CD4-positive, alpha-beta T cell (primary cell): ENCODE measurements at regions not wholly inside any gene's neighbourhood (a gene's known extent, or its start where the extent isn't known, plus 50 kb on each side); places are given as distances from the start of the nearest gene placed in this dataset.

Experiments
- ATAC-seq: fragments of 200-7000 bp; cut with Tn5 transposase; one replicate; pipeline ENCODE4 v1.10.0; 2022; ENCODE audit warnings: mild to moderate bottlenecking; ENCODE audit not compliant: poor library complexity
- CTCF ChIA-PET: fragments of 350-600 bp; sonication (Branson Sonifier 250); formaldehyde crosslinking; loops from one replicate; lab custom pipeline; 2021; ENCODE audit warnings: antibody characterized with exemption, inconsistent platforms; lab: Charles Lee
- POLR2A ChIA-PET: fragments of 350-600 bp; sonication (Branson Sonifier 250); formaldehyde crosslinking; loops from one replicate; lab custom pipeline; 2021; ENCODE audit warnings: antibody characterized with exemption, inconsistent platforms; lab: Charles Lee
- DNase-seq, 14 experiments: peaks; one replicate each; pipeline ENCODE4 v3.0.0-alpha.2; 2013 to 2020; ENCODE audit warnings: mixed read lengths in 2 of 14
- H3K27ac ChIP-seq, 2 donors: one replicate each; pipeline versions ENCODE4 v1.5.1 to v1.7.0; 2013; ENCODE audit warnings: low read length in 2 of 2, low read depth in 1 of 2, mild to moderate bottlenecking in 1 of 2
- H3K27me3 ChIP-seq, 2 experiments: 1 replicate in 1 of 2; 2 replicates in 1 of 2; pipeline versions ENCODE4 v1.6.1 to v1.7.0; 2013; ENCODE audit warnings: low read length in 2 of 2, control low read depth in 1 of 2, mild to moderate bottlenecking in 1 of 2, moderate library complexity in 1 of 2; ENCODE audit not compliant: insufficient read depth in 2 of 2, control insufficient read depth in 1 of 2
- H3K36me3 ChIP-seq: one replicate; pipeline ENCODE4 v1.6.1; 2013; ENCODE audit warnings: low read length, control low read depth; ENCODE audit not compliant: insufficient read depth
- H3K4me1 ChIP-seq: one replicate; pipeline ENCODE4 v1.6.1; 2013; ENCODE audit warnings: low read length, control low read depth; ENCODE audit not compliant: insufficient read depth
- H3K4me3 ChIP-seq: one replicate; pipeline ENCODE4 v1.5.1; 2013; ENCODE audit warnings: mild to moderate bottlenecking, low read length, moderate library complexity
- H3K9me3 ChIP-seq, 2 experiments: 1 replicate in 1 of 2; 2 replicates in 1 of 2; pipeline versions ENCODE4 v1.6.1 to v1.7.0; 2013; ENCODE audit warnings: low read length in 2 of 2, mild to moderate bottlenecking in 2 of 2, control low read depth in 1 of 2, moderate library complexity in 1 of 2; ENCODE audit not compliant: control insufficient read depth in 1 of 2, insufficient read depth in 1 of 2
- H3K27ac Mint-ChIP-seq: one replicate; pipeline ENCODE4 v1.8.0; 2020; ENCODE audit warnings: mixed read lengths
- H3K27me3 Mint-ChIP-seq: one replicate; pipeline ENCODE4 v1.8.0; 2021; ENCODE audit warnings: mixed read lengths
- H3K36me3 Mint-ChIP-seq: one replicate; pipeline ENCODE4 v1.8.0; 2021; ENCODE audit warnings: low read depth, mixed read lengths
- H3K4me1 Mint-ChIP-seq: one replicate; pipeline ENCODE4 v1.8.0; 2021; ENCODE audit warnings: low read depth, mixed read lengths
- H3K4me3 Mint-ChIP-seq: one replicate; pipeline ENCODE4 v1.8.0; 2020; ENCODE audit warnings: mild to moderate bottlenecking, mixed read lengths
- H3K9me3 Mint-ChIP-seq: one replicate; pipeline ENCODE4 v1.8.0; 2020; ENCODE audit warnings: mixed read lengths
- CTCF ChIP-seq: fragments of 200-600 bp; IDR thresholded peaks from one replicate; pipeline ENCODE4 v1.8.0; 2022; ENCODE audit warnings: antibody characterized with exemption, mild to moderate bottlenecking
- intact Hi-C, 2 experiments: fragments of 100-400 bp; cut with DNase I in 1 of 2; cut with micrococcal nuclease in 1 of 2; formaldehyde crosslinking; loops; one replicate each; pipeline versions ENCODE4 v1.15.1 to v1.9.0; 2023 to 2025; cut with DNase I, micrococcal nuclease

- intact Hi-C loops: no loop called here
- peaks cover 13% of the 10 kb centered on the region for H3K4me1 Mint-ChIP-seq
- TF ChIP-seq CTCF: no peak
- H3K27me3 Mint-ChIP-seq: peaks cover 33% of the 10 kb centered on the region
- H3K4me3 Mint-ChIP-seq: no peak overlapping the region
- no peaks in the 10 kb centered on the region for H3K9me3 ChIP-seq
- no peak overlapping the region for H3K27ac ChIP-seq
- no peaks in the 10 kb centered on the region for H3K36me3 Mint-ChIP-seq
- H3K27me3 ChIP-seq: peaks cover 8 to 10% of the 10 kb centered on the region in 2 experiments
- ChIA-PET CTCF (no interaction called here), POLR2A (no interaction called here)
- no peaks in the 10 kb centered on the region for H3K9me3 Mint-ChIP-seq
- no peak overlapping the region for H3K27ac Mint-ChIP-seq
- DNase-seq: no peak
- no peak for ATAC-seq
- H3K4me1 ChIP-seq: peaks cover 13% of the 10 kb centered on the region
- H3K36me3 ChIP-seq: no peaks in the 10 kb centered on the region
- H3K4me3 ChIP-seq: no peak overlapping the region
Observed at GRCh38 chr5:73392775-73393174, 55.8 kb downstream of the FOXD1 start.

- no peak for ATAC-seq
- Mint-ChIP-seq H3K27ac (no peak overlapping the region), H3K36me3 (no peaks in the 10 kb centered on the region), H3K27me3 (peaks cover 23% of the 10 kb centered on the region), H3K4me3 (no peak overlapping the region), H3K9me3 (no peaks in the 10 kb centered on the region), H3K4me1 (peaks cover 24% of the 10 kb centered on the region)
- Histone ChIP-seq H3K4me3 (no peak overlapping the region), H3K27ac (no peak overlapping the region), H3K36me3 (no peaks in the 10 kb centered on the region), H3K9me3 (no peaks in the 10 kb centered on the region), H3K4me1 (peaks cover 25% of the 10 kb centered on the region), H3K27me3 (peaks cover 5 to 10% of the 10 kb centered on the region in 2 experiments)
- DNase-seq: no peak
- ChIA-PET CTCF (no interaction called here), POLR2A (no interaction called here)
- TF ChIP-seq CTCF: no peak
- intact Hi-C loops: no loop called here
Observed at GRCh38 chr5:73391441-73391881, 57.1 kb downstream of the FOXD1 start.

GRCh38 chr5:73390972-73391371 is 57.6 kb downstream of the FOXD1 start:
- Histone ChIP-seq H3K4me1 (peaks cover 29% of the 10 kb centered on the region), H3K4me3 (no peak overlapping the region), H3K27me3 (peaks cover 5 to 10% of the 10 kb centered on the region in 2 experiments), H3K9me3 (no peaks in the 10 kb centered on the region), H3K36me3 (no peaks in the 10 kb centered on the region), H3K27ac (no peak overlapping the region)
- POLR2A ChIA-PET: no interaction called here
- CTCF ChIA-PET: no interaction called here
- Mint-ChIP-seq H3K27me3 (peaks cover 18% of the 10 kb centered on the region), H3K27ac (no peak overlapping the region), H3K36me3 (no peaks in the 10 kb centered on the region), H3K9me3 (no peaks in the 10 kb centered on the region), H3K4me1 (peaks cover 29% of the 10 kb centered on the region), H3K4me3 (no peak overlapping the region)
- TF ChIP-seq CTCF: no peak
- no peak for DNase-seq
- no peak for ATAC-seq
- intact Hi-C loops: no loop called here
